ENCODE measurements at regions not wholly inside any gene's neighbourhood (a gene's known extent, or its start where the extent isn't known, plus 50 kb on each side); places are given as distances from the start of the nearest gene placed in this dataset.

DNA sequence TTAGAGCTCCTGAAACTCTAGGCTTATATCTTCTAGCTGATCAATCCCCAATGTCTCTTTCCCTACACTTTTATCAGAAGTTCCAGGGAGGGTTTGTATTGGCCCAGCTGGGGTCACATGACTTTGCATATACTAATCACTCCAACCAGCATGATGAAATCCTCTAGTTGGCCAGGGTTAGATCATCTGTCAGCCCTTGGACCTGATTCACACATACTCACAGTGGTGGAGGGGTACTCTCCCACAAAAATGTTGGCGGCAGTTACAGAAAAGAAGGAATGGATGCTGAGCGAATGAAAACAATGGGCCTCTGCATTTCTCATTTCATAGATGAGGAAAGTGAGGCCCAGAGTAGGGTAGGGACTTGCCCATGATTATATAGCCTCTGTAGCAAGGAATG, 151.1 kb downstream of the PJA1 start:
- H3K4me1 ChIP-seq = peaks cover 4% of the 10 kb centered on the region
- TF ChIP-seq POLR2A (IDR thresholded peaks at IDR 0.05) = no peak
- TF ChIP-seq, protein P1, sequence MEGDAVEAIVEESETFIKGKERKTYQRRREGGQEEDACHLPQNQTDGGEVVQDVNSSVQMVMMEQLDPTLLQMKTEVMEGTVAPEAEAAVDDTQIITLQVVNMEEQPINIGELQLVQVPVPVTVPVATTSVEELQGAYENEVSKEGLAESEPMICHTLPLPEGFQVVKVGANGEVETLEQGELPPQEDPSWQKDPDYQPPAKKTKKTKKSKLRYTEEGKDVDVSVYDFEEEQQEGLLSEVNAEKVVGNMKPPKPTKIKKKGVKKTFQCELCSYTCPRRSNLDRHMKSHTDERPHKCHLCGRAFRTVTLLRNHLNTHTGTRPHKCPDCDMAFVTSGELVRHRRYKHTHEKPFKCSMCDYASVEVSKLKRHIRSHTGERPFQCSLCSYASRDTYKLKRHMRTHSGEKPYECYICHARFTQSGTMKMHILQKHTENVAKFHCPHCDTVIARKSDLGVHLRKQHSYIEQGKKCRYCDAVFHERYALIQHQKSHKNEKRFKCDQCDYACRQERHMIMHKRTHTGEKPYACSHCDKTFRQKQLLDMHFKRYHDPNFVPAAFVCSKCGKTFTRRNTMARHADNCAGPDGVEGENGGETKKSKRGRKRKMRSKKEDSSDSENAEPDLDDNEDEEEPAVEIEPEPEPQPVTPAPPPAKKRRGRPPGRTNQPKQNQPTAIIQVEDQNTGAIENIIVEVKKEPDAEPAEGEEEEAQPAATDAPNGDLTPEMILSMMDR (IDR thresholded peaks at IDR 0.05) = no peak
- 86 to 100% methylated on average over 2 of the region's 2 CpGs for WGBS, 2 donors
- H3K27me3 ChIP-seq = no peaks in the 10 kb centered on the region
- no peaks in the 10 kb centered on the region for H3K36me3 ChIP-seq (ENCODE audit: low read depth, missing control alignments)
- intact Hi-C loops (cut with DNase I; ENCODE audit: low total_unique reads) = no loop called here
- no peaks in the 10 kb centered on the region for H3K9me3 ChIP-seq
- H3K27ac ChIP-seq = no peak overlapping the region
- DNase-seq = no peak
- no peak overlapping the region for H3K4me3 ChIP-seq

- no peaks in the 10 kb centered on the region for H3K36me3 ChIP-seq (ENCODE audit: low read depth, missing control alignments)
- H3K27ac ChIP-seq = no peak overlapping the region
- H3K4me1 ChIP-seq = no peaks in the 10 kb centered on the region
- no peaks in the 10 kb centered on the region for H3K9me3 ChIP-seq
- DNase-seq = no peak
- TF ChIP-seq POLR2A (IDR thresholded peaks at IDR 0.05) = no peak
- TF ChIP-seq, protein P1 (IDR thresholded peaks at IDR 0.05) = no peak
- intact Hi-C loops (cut with DNase I; ENCODE audit: low total_unique reads) = no loop called here
- H3K4me3 ChIP-seq = no peak overlapping the region
- 77 to 82% methylated on average over 3 to 4 of the region's 4 CpGs for WGBS, 2 donors
- no peaks in the 10 kb centered on the region for H3K27me3 ChIP-seq
Measured at GRCh38 chrX:69010339-69010738, 154.9 kb downstream of the PJA1 start.

- Histone ChIP-seq H3K4me3 (no peak overlapping the region), H3K9me3 (no peaks in the 10 kb centered on the region), H3K27ac (no peak overlapping the region), H3K27me3 (no peaks in the 10 kb centered on the region), H3K4me1 (no peaks in the 10 kb centered on the region), H3K36me3 (ENCODE audit: low read depth, missing control alignments) (no peaks in the 10 kb centered on the region)
- intact Hi-C loops (cut with DNase I; ENCODE audit: low total_unique reads) = no loop called here
- WGBS, 2 donors = 62 to 82% methylated on average over 3 to 4 of the region's 4 CpGs
- TF ChIP-seq, protein P1 (IDR thresholded peaks at IDR 0.05) = no peak
- no peak for TF ChIP-seq POLR2A (IDR thresholded peaks at IDR 0.05)
- DNase-seq = no peak
Measured at GRCh38 chrX:69000877-69001276, 164.4 kb downstream of the PJA1 start.

DNA sequence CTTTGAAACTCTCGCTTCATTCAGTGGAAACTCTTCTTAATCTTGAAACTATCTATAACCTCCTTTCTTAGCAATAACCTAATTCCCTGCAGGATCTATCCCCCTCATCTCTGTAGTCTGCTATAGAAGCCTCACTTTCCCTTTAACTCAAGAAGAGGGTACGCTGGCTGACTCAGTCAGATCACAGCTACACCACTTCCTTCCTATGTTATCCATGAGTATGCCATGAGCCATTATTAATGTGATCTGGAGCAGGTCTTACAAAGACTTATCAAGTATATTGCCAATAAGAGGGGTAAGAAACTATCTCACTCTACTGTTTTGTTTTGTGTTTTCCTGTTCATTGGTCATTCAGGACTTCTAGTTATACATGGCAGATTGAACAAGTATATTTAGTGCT, 165.3 kb downstream of the PJA1 start:
- intact Hi-C loops (cut with DNase I; ENCODE audit: low total_unique reads) = no loop called here
- Histone ChIP-seq H3K27me3 (no peaks in the 10 kb centered on the region), H3K36me3 (ENCODE audit: low read depth, missing control alignments) (no peaks in the 10 kb centered on the region), H3K9me3 (no peaks in the 10 kb centered on the region), H3K4me1 (no peaks in the 10 kb centered on the region), H3K27ac (no peak overlapping the region), H3K4me3 (no peak overlapping the region)
- no peak for DNase-seq
- WGBS, 2 donors = 91 to 100% methylated on average over 2 of the region's 2 CpGs
- no peak for TF ChIP-seq POLR2A (IDR thresholded peaks at IDR 0.05)
- TF ChIP-seq, protein P1 (IDR thresholded peaks at IDR 0.05) = no peak

DNA sequence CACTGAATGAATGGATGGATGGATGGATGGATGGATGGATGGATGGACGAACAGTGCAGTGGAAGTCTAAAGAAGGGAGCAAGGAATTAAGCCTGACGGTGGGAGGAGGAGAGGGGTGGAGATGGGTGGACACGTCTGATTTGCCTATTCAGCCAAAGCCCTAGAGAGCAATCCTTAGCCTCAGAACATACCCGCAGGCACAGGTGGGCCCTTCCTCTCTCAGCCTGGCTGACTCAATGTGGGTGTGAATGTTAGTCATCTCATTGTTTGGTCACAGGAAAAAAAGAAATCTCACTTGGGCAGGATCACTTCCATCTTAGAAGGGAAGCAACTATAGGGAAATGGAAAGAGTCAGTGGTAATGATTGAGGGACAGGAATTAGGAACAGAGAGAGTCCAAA, 165.9 kb downstream of the PJA1 start:
- 88 to 89% methylated on average over 4 of the region's 4 CpGs for WGBS, 2 donors
- intact Hi-C loops (cut with DNase I; ENCODE audit: low total_unique reads) = no loop called here
- Histone ChIP-seq H3K36me3 (ENCODE audit: low read depth, missing control alignments) (no peaks in the 10 kb centered on the region), H3K4me1 (no peaks in the 10 kb centered on the region), H3K4me3 (no peak overlapping the region), H3K27me3 (no peaks in the 10 kb centered on the region), H3K27ac (no peak overlapping the region), H3K9me3 (no peaks in the 10 kb centered on the region)
- TF ChIP-seq, protein P1 (IDR thresholded peaks at IDR 0.05) = no peak
- TF ChIP-seq POLR2A (IDR thresholded peaks at IDR 0.05) = no peak
- no peak for DNase-seq

All from testis (tissue), 2 donors.